ENCODE measurements at regions not wholly inside any gene's neighbourhood (a gene's known extent, or its start where the extent isn't known, plus 50 kb on each side); places are given as distances from the start of the nearest gene placed in this dataset.
"Not testable (repeated sequence)": the region's sequence is repeated elsewhere in the genome, so short reads cannot be mapped to it uniquely, and the experiment has no call there.

GRCh38 chr12:25883026-25883916 is 75.2 kb upstream of the RASSF8 start:
- DNase-seq, result no peak

GRCh38 chr12:25884024-25884919 is 74.2 kb upstream of the RASSF8 start:
- no peak for DNase-seq

GRCh38 chr12:25884920-25885234 is 73.6 kb upstream of the RASSF8 start:
- no peak for DNase-seq

- no peak for DNase-seq
Observed at GRCh38 chr12:25886396-25886795, 72.1 kb upstream of the RASSF8 start.

DNA sequence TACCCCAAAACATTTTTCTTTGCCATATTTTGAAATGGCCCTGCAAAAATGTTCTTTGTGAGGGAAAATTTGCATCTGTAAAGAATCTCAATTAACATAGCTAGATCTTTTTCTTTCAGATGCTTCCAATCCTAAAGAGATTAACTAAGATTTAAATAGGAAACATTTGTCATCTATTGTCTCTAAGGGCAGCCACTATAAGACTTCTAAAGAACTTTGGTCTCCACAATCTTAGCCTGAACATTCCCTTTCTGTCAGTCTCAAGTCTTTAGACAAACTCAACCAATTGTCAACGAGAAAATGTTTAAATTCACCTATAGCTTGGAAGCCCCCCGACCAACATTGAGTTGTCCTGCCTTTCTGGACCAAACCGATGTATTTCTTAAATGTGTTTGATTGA is 71.1 kb upstream of the RASSF8 start:
- DNase-seq, result no peak

- no peak for DNase-seq
Observed at GRCh38 chr12:25889185-25889584, 69.3 kb upstream of the RASSF8 start.

- not testable (repeated sequence) for DNase-seq
Observed at GRCh38 chr12:25891095-25891494, 67.4 kb upstream of the RASSF8 start.

DNA sequence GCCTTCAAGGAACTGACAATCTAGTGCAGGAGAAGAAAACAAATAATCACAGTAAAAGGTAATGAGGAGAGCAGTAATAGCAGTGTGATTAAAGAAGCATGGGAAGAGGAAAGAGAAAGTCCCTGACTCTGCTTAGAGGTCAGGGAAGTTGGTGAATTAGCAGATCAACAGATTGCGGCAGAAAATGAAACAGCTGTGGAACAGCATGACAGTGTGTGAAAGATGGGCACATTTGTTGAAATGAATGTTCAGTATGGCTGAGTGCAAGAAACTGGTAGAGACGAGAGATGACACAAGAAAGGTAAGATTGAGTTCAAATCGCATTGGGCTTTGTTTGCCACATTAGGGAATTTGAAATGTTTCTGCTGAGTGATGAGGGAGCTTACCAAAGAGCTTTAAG is 63.7 kb upstream of the RASSF8 start:
- DNase-seq, result peak in 2 of 4 experiments; percentile 11 to 25

GRCh38 chr12:25896981-25897380 is 61.5 kb upstream of the RASSF8 start:
- peak; percentile 15 to 62 (median 59) for DNase-seq

GRCh38 chr12:25903603-25904245 is 54.8 kb upstream of the RASSF8 start:
- DNase-seq, result no peak

- peak in 1 of 4 experiments; percentile 3 for DNase-seq
Observed at GRCh38 chr12:25904442-25904841, 54.0 kb upstream of the RASSF8 start.

- peak in 1 of 4 experiments; percentile 5 for DNase-seq
Observed at GRCh38 chr12:25906651-25907340, 51.7 kb upstream of the RASSF8 start.
